GM18502 (cell line): ENCODE measurements at regions not wholly inside any gene's neighbourhood (a gene's known extent, or its start where the extent isn't known, plus 50 kb on each side); places are given as distances from the start of the nearest gene placed in this dataset.

ENCODE experiments used
- ATAC-seq: cut with Tn5 transposase; IDR thresholded peaks from one replicate; pipeline ENCODE4 v1.9.1; 2021; ENCODE audit warnings: mild to moderate bottlenecking; ENCODE audit not compliant: unreplicated experiment, poor library complexity

- ATAC-seq = no peak
These were observed 324.4 kb downstream of the NDFIP2 start for GRCh38 chr13:79805317-79805716.

DNA sequence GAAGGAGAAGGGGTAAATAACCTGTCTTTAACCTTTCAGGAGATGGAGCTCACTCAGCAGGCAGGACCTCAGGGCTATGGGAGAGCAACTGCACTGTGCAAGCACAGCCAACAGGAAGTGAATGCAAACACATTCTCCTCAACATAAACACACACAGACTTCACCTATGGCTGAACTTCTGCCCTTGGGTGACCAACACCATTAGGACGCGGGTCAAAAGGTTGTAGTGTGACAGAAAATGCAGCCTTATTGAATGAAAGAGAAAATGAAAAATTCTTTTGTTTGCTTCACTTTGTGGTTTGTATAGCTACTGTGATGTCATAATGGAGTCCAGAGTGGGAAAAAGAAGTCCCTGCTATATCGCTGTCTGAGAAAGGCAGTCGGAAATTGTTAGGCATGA is 323.0 kb downstream of the NDFIP2 start:
- peak; percentile 69 for ATAC-seq

DNA sequence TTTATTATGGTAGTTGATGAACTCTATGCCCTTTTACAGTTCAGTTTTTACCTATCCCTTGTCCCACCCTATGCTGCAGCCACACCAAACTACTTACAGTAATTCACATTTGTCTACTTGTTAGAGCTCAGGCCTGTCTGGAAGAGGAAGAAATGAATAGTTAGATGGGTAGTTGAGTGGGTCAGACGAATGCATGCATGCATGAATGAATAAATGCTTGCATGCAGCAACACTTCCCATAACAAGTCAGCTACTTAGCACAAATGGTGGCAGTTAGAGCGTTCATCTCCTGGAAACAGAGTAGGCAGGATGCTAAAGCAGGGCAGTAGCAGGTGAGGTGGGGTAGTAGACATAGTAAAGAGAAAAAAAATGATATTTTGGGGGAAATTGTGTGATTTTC is 322.3 kb downstream of the NDFIP2 start:
- no peak for ATAC-seq

GRCh38 chr13:79802389-79803085 is 321.6 kb downstream of the NDFIP2 start:
- no peak for ATAC-seq

DNA sequence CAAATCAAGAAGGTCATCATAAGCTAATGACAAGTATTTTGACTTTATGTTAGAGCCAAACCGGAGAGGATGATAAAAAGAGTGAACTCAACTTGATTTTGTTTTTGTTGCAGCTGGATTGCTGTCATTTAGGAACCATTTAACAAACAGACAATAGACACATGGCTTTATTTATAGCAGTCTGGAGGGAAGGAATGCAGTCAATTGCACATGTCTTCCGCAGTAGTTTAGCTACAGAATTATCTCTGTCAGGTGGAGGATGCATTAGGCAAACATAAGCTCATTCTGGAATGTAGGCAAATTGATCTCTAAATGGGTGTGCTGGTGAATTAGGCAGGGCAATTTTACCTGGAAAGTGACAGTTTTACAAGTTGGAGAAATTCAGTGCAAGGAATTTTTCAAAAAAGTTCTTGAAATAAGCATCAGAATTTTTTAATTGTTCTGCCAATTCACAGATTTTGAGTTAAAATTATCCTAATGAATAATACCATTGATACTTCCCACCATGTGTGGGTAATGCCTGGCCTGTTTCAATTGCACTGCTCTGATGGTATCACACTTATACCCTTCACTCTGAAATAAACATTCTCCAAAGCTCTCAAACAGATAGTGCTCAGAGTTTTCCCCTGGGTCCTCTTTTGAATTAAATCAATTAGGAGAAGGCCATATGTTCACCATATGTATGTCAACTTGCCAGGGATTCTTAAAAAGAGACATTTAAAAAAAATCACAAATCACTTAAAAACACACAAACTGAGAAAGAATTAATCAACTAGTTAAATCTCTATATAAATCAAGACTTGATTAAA is 318.3 kb downstream of the NDFIP2 start:
- ATAC-seq = no peak

DNA sequence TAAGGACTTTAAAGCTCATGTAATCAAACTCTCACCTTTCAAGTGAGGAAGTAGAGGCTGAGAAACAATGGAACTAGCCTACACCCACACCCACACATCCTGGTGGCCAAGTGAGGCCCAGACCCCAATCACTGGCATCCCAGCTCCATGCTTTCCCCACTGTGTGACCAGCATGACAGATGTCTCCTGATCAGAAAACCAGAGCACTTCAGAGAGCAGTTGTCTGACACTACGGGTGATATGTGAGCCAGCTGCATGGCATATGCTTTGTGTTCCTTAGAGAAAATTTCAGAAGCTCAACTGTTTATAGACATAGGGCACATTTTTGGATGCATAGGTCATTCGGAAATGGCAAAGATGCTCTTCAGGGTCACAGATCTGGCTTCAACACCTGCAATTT is 315.2 kb downstream of the NDFIP2 start:
- no peak for ATAC-seq

DNA sequence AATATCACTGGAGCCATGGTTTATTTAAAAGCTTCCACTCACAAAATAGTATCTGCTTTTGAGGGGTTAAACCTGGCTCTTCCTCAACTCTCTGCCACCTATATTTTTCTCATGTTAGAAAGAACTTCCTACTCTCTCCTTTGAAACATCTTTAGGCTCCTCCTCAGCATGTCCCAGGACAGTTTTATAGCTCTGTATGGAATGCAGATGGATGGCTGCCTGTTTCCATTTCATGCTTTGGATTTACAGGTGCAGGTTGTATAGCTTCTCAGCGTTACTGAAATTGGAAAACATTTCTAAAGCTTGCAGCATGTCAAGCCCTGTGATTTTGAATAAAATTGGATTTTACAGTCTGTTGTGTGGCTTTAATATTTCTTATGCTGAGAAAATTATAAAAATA is 314.0 kb downstream of the NDFIP2 start:
- ATAC-seq = no peak

GRCh38 chr13:79792716-79793115 is 311.8 kb downstream of the NDFIP2 start:
- ATAC-seq = no peak

GRCh38 chr13:79791471-79792042 is 310.6 kb downstream of the NDFIP2 start:
- ATAC-seq = no peak

GRCh38 chr13:79786176-79786575 is 305.2 kb downstream of the NDFIP2 start:
- no peak for ATAC-seq

GRCh38 chr13:79782541-79783205 is 301.7 kb downstream of the NDFIP2 start:
- no peak for ATAC-seq

DNA sequence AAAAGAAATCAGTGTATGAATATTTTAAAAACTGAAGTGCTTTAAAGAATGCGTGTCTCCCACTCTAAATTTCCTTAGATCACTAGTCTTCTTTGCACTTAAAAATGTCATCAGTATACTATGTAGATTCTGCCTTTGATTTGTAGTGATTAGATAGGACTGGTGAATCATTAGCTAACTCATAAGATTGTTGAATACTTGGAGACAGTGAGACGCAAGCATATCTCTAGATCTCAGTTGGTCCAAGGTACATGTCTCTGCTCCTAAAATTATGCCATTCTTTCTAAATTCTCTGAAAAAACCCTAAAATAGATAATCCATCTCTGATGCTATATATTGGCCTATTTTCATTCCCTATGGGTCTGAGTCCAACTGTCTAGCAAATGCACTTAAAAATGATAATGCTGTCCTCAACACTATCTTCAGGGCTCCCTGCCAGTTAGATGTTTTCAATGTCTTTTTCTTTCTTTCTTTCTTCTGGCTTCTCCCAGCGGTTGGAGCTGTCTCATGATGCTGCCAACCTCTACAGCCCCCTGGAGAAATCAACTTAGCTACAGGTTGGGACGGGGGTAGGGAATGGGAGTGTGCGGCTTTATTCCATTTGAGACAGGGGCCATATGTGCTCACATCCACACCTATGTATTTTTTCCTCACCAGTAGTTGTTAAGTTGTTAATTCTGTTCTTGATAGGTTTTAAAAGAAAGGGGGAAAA is 301.0 kb downstream of the NDFIP2 start:
- ATAC-seq = no peak

GRCh38 chr13:79780240-79780639 is 299.3 kb downstream of the NDFIP2 start:
- ATAC-seq = peak; percentile 69

DNA sequence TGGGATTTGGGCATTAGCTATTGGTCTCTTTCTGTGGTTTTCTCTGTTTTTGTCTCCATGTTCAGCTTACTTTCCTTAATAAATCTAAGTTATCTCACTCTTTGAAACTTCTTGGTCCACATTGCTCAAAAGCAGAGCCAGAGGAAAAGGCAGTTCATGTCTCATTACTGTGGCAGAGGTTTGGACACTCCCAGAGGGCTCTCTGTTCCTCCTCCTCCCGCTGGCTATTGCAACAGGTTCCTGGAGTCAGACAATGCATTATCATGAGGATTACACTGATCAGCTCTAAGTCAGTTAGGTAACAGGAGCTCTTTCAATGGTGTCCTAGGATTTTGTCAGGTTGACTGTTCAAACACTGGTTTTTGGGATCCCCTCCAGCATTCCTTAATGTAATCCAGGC is 298.8 kb downstream of the NDFIP2 start:
- ATAC-seq = no peak

- ATAC-seq = no peak
These were observed 297.9 kb downstream of the NDFIP2 start for GRCh38 chr13:79778741-79779460.

DNA sequence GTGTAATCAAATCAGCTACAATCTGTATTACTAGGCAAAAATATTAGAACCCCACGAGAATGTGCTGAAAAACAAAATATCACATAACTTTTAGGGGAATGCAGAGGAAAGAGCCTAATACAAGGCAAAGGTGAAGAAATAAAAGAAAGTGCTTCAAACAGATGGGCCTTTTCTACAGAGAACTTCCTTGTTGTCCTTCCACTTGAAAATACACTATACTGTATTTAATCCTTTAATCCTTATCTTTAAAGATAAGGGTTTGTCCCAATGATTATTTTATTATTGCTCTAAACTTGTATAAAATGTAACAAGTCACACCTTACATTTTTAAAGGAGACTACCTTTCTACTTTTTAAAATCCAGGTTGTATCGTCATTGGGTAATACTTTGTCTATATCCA is 296.5 kb downstream of the NDFIP2 start:
- ATAC-seq = no peak

GRCh38 chr13:79776531-79777295 is 295.8 kb downstream of the NDFIP2 start:
- no peak for ATAC-seq

GRCh38 chr13:79775830-79776229 is 294.9 kb downstream of the NDFIP2 start:
- ATAC-seq = peak; percentile 46

DNA sequence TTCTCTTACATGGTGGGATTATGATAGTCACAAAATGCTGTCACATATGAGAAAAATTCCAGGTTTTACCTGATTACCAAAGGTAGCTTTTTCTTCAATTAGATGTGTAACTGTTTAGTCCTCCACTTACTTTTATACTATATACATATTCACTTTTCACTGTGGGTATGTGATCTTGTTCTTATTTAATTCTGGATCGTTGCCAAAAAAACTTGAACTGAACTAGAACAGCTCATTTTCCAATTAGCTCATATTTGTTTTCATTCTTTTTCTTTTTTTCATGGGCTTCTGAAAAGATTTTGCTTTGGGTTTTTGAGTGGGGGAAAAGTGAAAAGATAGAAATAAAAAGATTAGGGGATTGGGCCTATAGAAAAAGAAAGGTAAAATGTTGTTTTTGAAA is 291.9 kb downstream of the NDFIP2 start:
- ATAC-seq = no peak
